ENCODE measurements at regions not wholly inside any gene's neighbourhood (a gene's known extent, or its start where the extent isn't known, plus 50 kb on each side); places are given as distances from the start of the nearest gene placed in this dataset.

- peaks cover 0 to 89% (median 22%) of the 10 kb centered on the region in 4 donors for H3K4me1 ChIP-seq
- no peak for TF ChIP-seq CTCF (IDR thresholded peaks at IDR 0.05)
- no peaks in the 10 kb centered on the region for H3K36me3 ChIP-seq
- intact Hi-C loops (cut with DNase I; ENCODE audit: low total_unique reads): no loop called here
- no peaks in the 10 kb centered on the region for H3K27me3 ChIP-seq
- peak overlapping the region; percentile 58 to 64 for H3K27ac ChIP-seq
- DNase-seq: no peak
- H3K4me3 ChIP-seq: no peak overlapping the region
- H3K9me3 ChIP-seq: no peaks in the 10 kb centered on the region
Observed at GRCh38 chr5:54676481-54677340, 159.2 kb downstream of the SNX18 start.

GRCh38 chr5:54673523-54674225, 156.1 kb downstream of the SNX18 start:
- no peak for TF ChIP-seq CTCF (IDR thresholded peaks at IDR 0.05)
- no peak overlapping the region for H3K27ac ChIP-seq
- H3K36me3 ChIP-seq: no peaks in the 10 kb centered on the region
- peaks cover 0 to 89% (median 38%) of the 10 kb centered on the region in 4 donors for H3K4me1 ChIP-seq
- DNase-seq: peak; percentile 74
- H3K9me3 ChIP-seq: no peaks in the 10 kb centered on the region
- no peak overlapping the region for H3K4me3 ChIP-seq
- H3K27me3 ChIP-seq: no peaks in the 10 kb centered on the region
- intact Hi-C loops (cut with DNase I; ENCODE audit: low total_unique reads): no loop called here

- no peak for TF ChIP-seq CTCF (IDR thresholded peaks at IDR 0.05)
- no peaks in the 10 kb centered on the region for H3K36me3 ChIP-seq
- no peak overlapping the region for H3K4me3 ChIP-seq
- peak overlapping the region; percentile 23 to 57 for H3K27ac ChIP-seq
- DNase-seq: no peak
- intact Hi-C loops (cut with DNase I; ENCODE audit: low total_unique reads): no loop called here
- H3K27me3 ChIP-seq: no peaks in the 10 kb centered on the region
- H3K4me1 ChIP-seq: peaks cover 0 to 82% (median 36%) of the 10 kb centered on the region in 4 donors
- no peaks in the 10 kb centered on the region for H3K9me3 ChIP-seq
Observed at GRCh38 chr5:54672871-54673270, 155.3 kb downstream of the SNX18 start.

GRCh38 chr5:54671681-54672080, 154.1 kb downstream of the SNX18 start:
- no peak for DNase-seq
- intact Hi-C loops (cut with DNase I; ENCODE audit: low total_unique reads): no loop called here
- H3K4me1 ChIP-seq: peaks cover 0 to 70% (median 35%) of the 10 kb centered on the region in 4 donors
- TF ChIP-seq CTCF (IDR thresholded peaks at IDR 0.05): no peak
- no peaks in the 10 kb centered on the region for H3K27me3 ChIP-seq
- no peaks in the 10 kb centered on the region for H3K36me3 ChIP-seq
- H3K4me3 ChIP-seq: no peak overlapping the region
- H3K27ac ChIP-seq: peak overlapping the region; percentile 41 to 57
- no peaks in the 10 kb centered on the region for H3K9me3 ChIP-seq

GRCh38 chr5:54671111-54671531, 153.6 kb downstream of the SNX18 start:
- TF ChIP-seq CTCF (IDR thresholded peaks at IDR 0.05): no peak
- H3K27me3 ChIP-seq: no peaks in the 10 kb centered on the region
- H3K4me3 ChIP-seq: no peak overlapping the region
- H3K9me3 ChIP-seq: no peaks in the 10 kb centered on the region
- no peak for DNase-seq
- intact Hi-C loops (cut with DNase I; ENCODE audit: low total_unique reads): no loop called here
- no peaks in the 10 kb centered on the region for H3K36me3 ChIP-seq
- peak overlapping the region; percentile 41 to 57 for H3K27ac ChIP-seq
- H3K4me1 ChIP-seq: peaks cover 0 to 65% (median 29%) of the 10 kb centered on the region in 4 donors
